Activated CD8-positive, alpha-beta memory T cell treated with anti-CD3 and anti-CD28 coated beads, Interleukin-2, amount 10 ng/mL, durations not matched to agents 7 days and 5 days (primary cell): ENCODE measurements at regions not wholly inside any gene's neighbourhood (a gene's known extent, or its start where the extent isn't known, plus 50 kb on each side); places are given as distances from the start of the nearest gene placed in this dataset.
"Not testable (repeated sequence)": the region's sequence is repeated elsewhere in the genome, so short reads cannot be mapped to it uniquely, and the experiment has no call there.

Source experiments
- ATAC-seq: fragments of 150-1000 bp; cut with Tn5 transposase; one replicate; pipeline ENCODE4 v1.10.0; 2021; ENCODE audit warnings: moderate library complexity
- CTCF ChIA-PET: fragments of 350-600 bp; sonication (Branson Sonifier 250); formaldehyde crosslinking; loops from one replicate; lab custom pipeline; 2021; ENCODE audit warnings: antibody characterized with exemption; lab: Charles Lee
- DNase-seq: peaks from one replicate; pipeline ENCODE4 v3.0.0-alpha.2; 2020
- H3K27ac Mint-ChIP-seq: one replicate; pipeline ENCODE4 v1.8.0; 2021; ENCODE audit warnings: mild to moderate bottlenecking, mixed read lengths
- H3K27me3 Mint-ChIP-seq: one replicate; pipeline ENCODE4 v1.8.0; 2021; ENCODE audit warnings: mixed read lengths
- H3K36me3 Mint-ChIP-seq: one replicate; pipeline ENCODE4 v1.8.0; 2021; ENCODE audit warnings: mild to moderate bottlenecking, mixed read lengths
- H3K4me1 Mint-ChIP-seq: one replicate; pipeline ENCODE4 v1.8.0; 2021; ENCODE audit warnings: mixed read lengths
- H3K4me3 Mint-ChIP-seq: one replicate; pipeline ENCODE4 v1.8.0; 2021; ENCODE audit warnings: mild to moderate bottlenecking, moderate library complexity, mixed read lengths
- H3K9me3 Mint-ChIP-seq: one replicate; pipeline ENCODE4 v1.8.0; 2022; ENCODE audit warnings: low read depth, mixed read lengths

DNA sequence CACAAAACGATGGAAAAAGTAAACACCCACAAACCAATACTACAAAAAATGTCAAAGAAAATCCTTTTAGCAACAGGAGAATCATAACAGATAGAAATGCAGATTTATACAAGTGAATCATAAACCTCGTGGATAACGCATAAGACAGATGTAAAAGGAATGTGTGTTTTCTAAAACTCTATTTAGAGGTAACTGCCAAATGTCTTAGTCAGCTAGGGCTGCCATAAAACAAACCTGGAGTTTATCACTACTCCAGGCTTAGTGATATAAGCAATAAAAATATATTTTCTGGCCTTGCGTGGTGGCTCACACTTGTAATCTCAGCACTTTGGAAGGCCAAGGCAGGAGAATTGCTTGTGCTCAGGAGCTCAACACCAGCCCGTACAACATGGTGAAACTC lies 1633.5 kb downstream of the NLGN4Y start:
- Mint-ChIP-seq H3K9me3 (no peaks in the 10 kb centered on the region), H3K27me3 (no peaks in the 10 kb centered on the region), H3K36me3 (no peaks in the 10 kb centered on the region), H3K27ac (no peak overlapping the region), H3K4me1 (no peaks in the 10 kb centered on the region), H3K4me3 (no peak overlapping the region)
- DNase-seq, result no peak
- CTCF ChIA-PET, result no interaction called here
- no peak for ATAC-seq

- H3K4me1 Mint-ChIP-seq, H3K36me3 Mint-ChIP-seq, CTCF ChIA-PET, DNase-seq, H3K27ac Mint-ChIP-seq, H3K4me3 Mint-ChIP-seq, H3K27me3 Mint-ChIP-seq, ATAC-seq, H3K9me3 Mint-ChIP-seq: not testable (repeated sequence)
Observed at GRCh38 chrY:16175740-16176139, 1651.4 kb downstream of the NLGN4Y start.

DNA sequence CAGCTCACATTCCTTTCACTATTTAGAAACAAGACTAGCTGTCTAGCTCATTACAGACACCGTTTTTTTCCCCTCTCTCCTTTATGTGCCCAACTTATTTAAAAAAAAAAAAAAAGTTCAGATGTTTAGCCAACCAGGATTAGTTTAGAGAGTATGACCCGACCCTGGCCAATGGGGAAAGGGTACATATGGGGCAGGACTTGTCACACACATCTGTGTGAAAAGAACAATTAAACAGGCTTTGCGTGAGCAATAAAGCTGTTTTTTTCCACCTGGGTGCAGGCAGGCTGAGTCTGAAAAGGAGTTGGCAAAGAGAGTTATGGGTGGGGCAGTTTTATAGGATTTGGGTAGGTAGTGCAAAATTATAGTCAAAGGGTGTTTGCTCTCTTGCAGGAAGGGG lies 1674.5 kb downstream of the CDY2B start:
- DNase-seq, H3K4me3 Mint-ChIP-seq, CTCF ChIA-PET, H3K9me3 Mint-ChIP-seq, ATAC-seq, H3K27me3 Mint-ChIP-seq, H3K4me1 Mint-ChIP-seq, H3K27ac Mint-ChIP-seq, H3K36me3 Mint-ChIP-seq: not testable (repeated sequence)

DNA sequence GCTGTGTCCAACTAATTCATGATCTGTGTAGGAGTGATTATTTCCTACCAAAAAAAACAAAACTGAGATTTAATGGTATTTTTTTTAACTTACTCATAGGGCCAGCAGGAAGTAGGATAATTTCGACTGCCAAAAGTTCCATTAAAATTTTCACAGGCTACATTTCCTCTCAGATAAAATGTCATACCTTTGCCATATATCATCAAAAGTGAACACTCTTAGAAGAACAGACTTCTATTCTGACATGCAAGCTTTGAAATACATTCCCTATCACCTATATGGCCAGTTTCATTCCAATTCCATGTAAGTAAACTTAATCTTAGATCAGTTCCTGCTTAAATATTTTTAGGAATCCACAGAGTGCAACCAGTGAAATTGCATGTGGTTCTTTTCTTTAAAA lies 1636.7 kb downstream of the CDY2B start:
- H3K4me1 Mint-ChIP-seq, H3K27ac Mint-ChIP-seq, DNase-seq, H3K36me3 Mint-ChIP-seq, H3K27me3 Mint-ChIP-seq, H3K4me3 Mint-ChIP-seq, CTCF ChIA-PET, ATAC-seq, H3K9me3 Mint-ChIP-seq: not testable (repeated sequence)

- H3K9me3 Mint-ChIP-seq, H3K36me3 Mint-ChIP-seq, ATAC-seq, H3K27me3 Mint-ChIP-seq, DNase-seq, H3K27ac Mint-ChIP-seq, CTCF ChIA-PET, H3K4me1 Mint-ChIP-seq, H3K4me3 Mint-ChIP-seq: not testable (repeated sequence)
Observed at GRCh38 chrY:16254551-16255295, 1625.3 kb downstream of the CDY2B start.

DNA sequence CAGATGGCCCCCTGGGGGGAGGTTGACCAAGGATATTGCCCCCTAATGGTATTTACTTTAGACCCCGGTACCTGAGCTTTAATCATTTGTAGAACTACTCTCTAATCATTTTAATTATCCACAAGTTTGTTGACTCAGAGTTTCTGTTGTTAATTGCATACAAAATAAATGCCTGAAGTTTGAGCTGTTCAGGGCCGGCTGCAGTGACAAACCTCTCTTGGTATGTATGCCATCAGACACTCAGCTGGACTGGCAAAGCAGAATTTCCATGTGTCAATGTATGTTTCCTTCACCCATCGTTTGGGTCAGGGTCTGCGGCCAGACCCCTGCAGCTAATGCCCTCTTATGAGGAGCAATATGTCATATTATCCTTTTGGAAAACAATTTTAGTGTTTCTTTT lies 1624.2 kb downstream of the CDY2B start:
- H3K36me3 Mint-ChIP-seq, DNase-seq, H3K9me3 Mint-ChIP-seq, H3K4me1 Mint-ChIP-seq, H3K27me3 Mint-ChIP-seq, ATAC-seq, H3K27ac Mint-ChIP-seq, CTCF ChIA-PET, H3K4me3 Mint-ChIP-seq: not testable (repeated sequence)
